Osteoblast (primary cell): ENCODE measurements at regions not wholly inside any gene's neighbourhood (a gene's known extent, or its start where the extent isn't known, plus 50 kb on each side); places are given as distances from the start of the nearest gene placed in this dataset.
A peak's percentile ranks its signal among the peaks of the same experiment; 100 is the strongest.

Experiments
- DNase-seq: peaks from one replicate; pipeline ENCODE4 v3.0.0; 2011; ENCODE audit warnings: low spot score, mixed read lengths; ENCODE audit not compliant: insufficient read length; ENCODE audit errors: missing footprints
- H2AFZ ChIP-seq: 2 replicates; pipeline ENCODE4 v1.6.0; 2011; ENCODE audit warnings: mild to moderate bottlenecking, low read length
- H3K27ac ChIP-seq: 2 replicates; pipeline ENCODE4 v1.5.1; 2011; ENCODE audit warnings: mild to moderate bottlenecking, low read depth, low read length, moderate library complexity
- H3K27me3 ChIP-seq: 2 replicates; pipeline ENCODE4 v1.6.0; 2012; ENCODE audit warnings: mild to moderate bottlenecking, control low read depth, inconsistent platforms, low read length, moderate library complexity; ENCODE audit not compliant: insufficient read depth
- H3K36me3 ChIP-seq: 2 replicates; pipeline ENCODE4 v1.5.1; 2011; ENCODE audit warnings: mild to moderate bottlenecking, low read length, control low read depth, moderate library complexity; ENCODE audit not compliant: insufficient read depth
- H3K4me1 ChIP-seq: 2 replicates; pipeline ENCODE4 v1.5.1; 2011; ENCODE audit warnings: mild to moderate bottlenecking, low read length, control low read depth, moderate library complexity; ENCODE audit not compliant: insufficient read depth
- H3K4me2 ChIP-seq: 2 replicates; pipeline ENCODE4 v1.6.0; 2011; ENCODE audit warnings: mild to moderate bottlenecking, low read length; ENCODE audit not compliant: insufficient read depth
- H3K4me3 ChIP-seq: fragments of 200-600 bp; sonication (generic); 3 replicates; pipeline ENCODE4 v1.5.1; 2012; ENCODE audit warnings: mild to moderate bottlenecking, low read length, inconsistent platforms; ENCODE audit not compliant: insufficient read depth
- H3K79me2 ChIP-seq: 2 replicates; pipeline ENCODE4 v1.6.0; 2012; ENCODE audit warnings: mild to moderate bottlenecking, low read length, control low read depth, inconsistent platforms; ENCODE audit not compliant: insufficient read depth
- H3K9me3 ChIP-seq: 2 replicates; pipeline ENCODE4 v1.5.1; 2011; ENCODE audit warnings: low read depth, low read length, control low read depth
- H4K20me1 ChIP-seq: 2 replicates; pipeline ENCODE4 v1.6.0; 2012; ENCODE audit warnings: mild to moderate bottlenecking, low read length, control low read depth; ENCODE audit not compliant: insufficient read depth
- TF ChIP-seq, protein P1 (sequence below): IDR thresholded peaks from 2 replicates; pipeline ENCODE4 v1.5.1; 2011; ENCODE audit warnings: mild to moderate bottlenecking, low read depth, low read length, moderate library complexity; ENCODE audit errors: extremely low read depth

DNA sequence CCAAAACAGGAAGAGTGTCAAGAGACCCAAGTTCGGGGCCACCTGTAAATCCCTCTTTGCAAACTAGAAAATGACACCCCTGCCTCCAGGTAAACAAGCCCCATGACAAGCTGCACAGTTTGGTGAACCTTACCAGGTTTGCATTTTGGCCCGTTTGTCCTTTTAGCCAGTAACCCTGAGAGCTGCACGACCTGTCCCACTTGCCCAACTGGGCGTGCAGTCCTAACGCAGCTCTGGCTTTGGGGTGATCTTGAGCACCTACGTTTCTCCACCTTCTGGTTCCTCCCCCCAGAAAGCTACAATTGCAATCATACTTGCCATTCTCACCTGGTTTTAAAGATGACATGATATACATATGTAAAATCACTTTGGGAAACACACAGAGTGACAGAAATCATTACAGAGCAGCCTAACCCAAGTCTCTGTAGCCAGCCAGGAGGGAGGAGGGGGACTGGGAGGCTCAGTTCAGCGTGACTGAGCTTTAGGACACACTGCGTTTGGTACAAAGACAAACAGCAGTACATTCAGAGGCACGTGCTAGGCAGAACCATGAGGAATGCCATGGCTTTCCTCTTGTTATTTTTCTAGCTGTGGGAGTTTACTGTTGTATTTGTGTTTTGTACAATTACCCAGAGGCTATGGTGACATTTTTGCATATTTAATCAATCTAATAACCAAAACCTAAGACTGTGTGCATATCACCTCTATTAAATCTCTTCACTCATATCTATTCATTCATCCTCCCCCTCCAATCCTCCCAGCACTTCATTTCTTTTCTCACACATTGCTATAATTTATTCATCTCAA, 304.0 kb downstream of the IRS1 start:
- H3K79me2 ChIP-seq = no peaks in the 10 kb centered on the region
- DNase-seq = no peak
- no peak overlapping the region for H2AFZ ChIP-seq
- H3K9me3 ChIP-seq = no peaks in the 10 kb centered on the region
- no peaks in the 10 kb centered on the region for H3K27me3 ChIP-seq
- no peaks in the 10 kb centered on the region for H3K4me1 ChIP-seq
- TF ChIP-seq, protein P1, sequence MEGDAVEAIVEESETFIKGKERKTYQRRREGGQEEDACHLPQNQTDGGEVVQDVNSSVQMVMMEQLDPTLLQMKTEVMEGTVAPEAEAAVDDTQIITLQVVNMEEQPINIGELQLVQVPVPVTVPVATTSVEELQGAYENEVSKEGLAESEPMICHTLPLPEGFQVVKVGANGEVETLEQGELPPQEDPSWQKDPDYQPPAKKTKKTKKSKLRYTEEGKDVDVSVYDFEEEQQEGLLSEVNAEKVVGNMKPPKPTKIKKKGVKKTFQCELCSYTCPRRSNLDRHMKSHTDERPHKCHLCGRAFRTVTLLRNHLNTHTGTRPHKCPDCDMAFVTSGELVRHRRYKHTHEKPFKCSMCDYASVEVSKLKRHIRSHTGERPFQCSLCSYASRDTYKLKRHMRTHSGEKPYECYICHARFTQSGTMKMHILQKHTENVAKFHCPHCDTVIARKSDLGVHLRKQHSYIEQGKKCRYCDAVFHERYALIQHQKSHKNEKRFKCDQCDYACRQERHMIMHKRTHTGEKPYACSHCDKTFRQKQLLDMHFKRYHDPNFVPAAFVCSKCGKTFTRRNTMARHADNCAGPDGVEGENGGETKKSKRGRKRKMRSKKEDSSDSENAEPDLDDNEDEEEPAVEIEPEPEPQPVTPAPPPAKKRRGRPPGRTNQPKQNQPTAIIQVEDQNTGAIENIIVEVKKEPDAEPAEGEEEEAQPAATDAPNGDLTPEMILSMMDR = no peak
- H3K4me2 ChIP-seq = no peak overlapping the region
- no peak overlapping the region for H3K27ac ChIP-seq
- no peaks in the 10 kb centered on the region for H4K20me1 ChIP-seq
- H3K4me3 ChIP-seq = no peak overlapping the region
- H3K36me3 ChIP-seq = no peaks in the 10 kb centered on the region

DNA sequence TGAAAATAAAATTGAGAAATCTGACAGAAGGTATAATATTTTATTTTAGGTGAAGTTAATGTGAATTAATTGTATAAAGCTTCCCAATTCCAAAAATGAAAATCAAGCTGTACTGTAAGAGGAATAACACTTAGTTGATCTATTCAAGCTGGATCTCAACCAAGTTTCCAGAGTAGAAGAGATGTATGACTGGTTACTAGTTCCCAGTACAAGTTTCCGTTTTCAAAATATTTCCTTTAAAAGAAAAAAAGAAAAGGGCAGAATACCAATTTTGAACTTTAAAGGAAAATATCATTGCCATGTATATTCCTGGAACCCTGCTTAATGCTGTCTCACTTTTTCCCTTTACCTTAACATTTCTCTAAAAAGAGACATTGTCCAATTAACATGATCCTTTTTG, 308.5 kb downstream of the IRS1 start:
- no peaks in the 10 kb centered on the region for H3K27me3 ChIP-seq
- TF ChIP-seq, protein P1 = no peak
- no peak overlapping the region for H3K4me3 ChIP-seq
- H3K79me2 ChIP-seq = no peaks in the 10 kb centered on the region
- H3K4me1 ChIP-seq = peaks cover 7% of the 10 kb centered on the region
- no peak overlapping the region for H3K4me2 ChIP-seq
- no peaks in the 10 kb centered on the region for H4K20me1 ChIP-seq
- H3K27ac ChIP-seq = no peak overlapping the region
- no peaks in the 10 kb centered on the region for H3K9me3 ChIP-seq
- no peaks in the 10 kb centered on the region for H3K36me3 ChIP-seq
- DNase-seq = no peak
- H2AFZ ChIP-seq = no peak overlapping the region

DNA sequence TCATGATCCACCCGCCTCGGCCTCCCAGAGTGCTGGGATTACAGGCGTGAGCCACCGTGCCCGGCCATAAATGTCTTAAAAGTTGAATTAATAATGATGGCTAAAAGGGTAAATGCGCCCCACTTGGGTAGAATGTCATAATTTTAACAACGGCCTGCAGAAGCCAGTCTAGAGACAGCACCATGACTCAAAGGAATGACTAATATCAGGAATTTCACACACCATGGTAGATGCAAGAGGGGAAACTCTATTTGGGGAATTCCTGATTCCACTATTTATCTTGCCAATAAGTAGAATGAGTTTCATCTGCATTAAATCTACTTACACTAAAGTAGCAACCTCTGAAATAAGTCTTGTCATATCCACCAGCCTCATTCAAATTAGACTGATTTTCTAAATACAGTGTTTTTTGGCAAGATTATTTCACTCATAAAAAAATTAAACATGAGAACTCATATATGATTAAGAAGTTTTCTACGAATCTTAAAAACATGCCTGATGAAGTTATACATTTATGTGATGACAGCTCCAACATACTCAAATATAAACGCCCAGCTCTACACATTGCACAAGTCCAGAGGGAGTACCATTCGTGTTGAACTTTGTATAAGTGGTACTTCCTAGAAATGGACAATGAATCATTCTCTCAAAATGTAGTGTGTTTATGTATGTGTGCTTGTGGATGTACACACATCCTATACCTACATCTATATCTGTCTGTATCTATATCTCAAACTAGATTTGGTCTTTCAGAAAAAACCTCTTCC, 309.7 kb downstream of the IRS1 start:
- DNase-seq = peak; percentile 85
- TF ChIP-seq, protein P1 = no peak
- Histone ChIP-seq H3K79me2 (no peaks in the 10 kb centered on the region), H3K27me3 (no peaks in the 10 kb centered on the region), H3K4me2 (peak overlapping the region; percentile 3), H3K4me1 (peaks cover 7% of the 10 kb centered on the region), H2AFZ (no peak overlapping the region), H3K27ac (peak overlapping the region; percentile 43), H3K36me3 (no peaks in the 10 kb centered on the region), H4K20me1 (no peaks in the 10 kb centered on the region), H3K4me3 (no peak overlapping the region), H3K9me3 (no peaks in the 10 kb centered on the region)

DNA sequence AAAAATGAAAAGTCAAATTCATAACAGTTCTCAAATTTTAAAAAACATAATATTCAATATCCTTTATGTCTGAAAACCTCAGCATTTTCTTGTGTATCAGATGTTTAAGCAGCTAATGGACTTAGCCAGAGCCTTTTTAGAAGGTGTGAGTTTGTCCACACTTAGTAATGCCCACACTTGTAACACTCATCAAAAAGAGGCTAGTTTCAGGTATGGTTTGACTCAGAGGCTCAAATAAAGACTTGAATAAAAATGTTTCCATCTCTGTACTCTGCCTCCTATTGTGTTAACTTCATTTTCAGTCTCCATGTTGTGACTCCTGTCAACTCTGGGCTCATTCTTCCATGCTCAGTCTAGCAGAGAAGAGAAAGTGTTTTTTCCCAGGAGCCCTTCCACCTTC, 311.6 kb downstream of the IRS1 start:
- no peaks in the 10 kb centered on the region for H3K27me3 ChIP-seq
- no peaks in the 10 kb centered on the region for H3K79me2 ChIP-seq
- H3K4me2 ChIP-seq = no peak overlapping the region
- H3K4me1 ChIP-seq = peaks cover 26% of the 10 kb centered on the region
- TF ChIP-seq, protein P1 = no peak
- no peak overlapping the region for H3K4me3 ChIP-seq
- H4K20me1 ChIP-seq = no peaks in the 10 kb centered on the region
- no peaks in the 10 kb centered on the region for H3K9me3 ChIP-seq
- H3K27ac ChIP-seq = no peak overlapping the region
- H2AFZ ChIP-seq = no peak overlapping the region
- no peak for DNase-seq
- H3K36me3 ChIP-seq = no peaks in the 10 kb centered on the region
